Stimulated activated CD8-positive, alpha-beta memory T cell treated with anti-CD3 and anti-CD28 coated beads, Interleukin-4, amount 100 ng/mL, for 1 hour (primary cell): ENCODE measurements at regions not wholly inside any gene's neighbourhood (a gene's known extent, or its start where the extent isn't known, plus 50 kb on each side); places are given as distances from the start of the nearest gene placed in this dataset.
"Not testable (repeated sequence)": the region's sequence is repeated elsewhere in the genome, so short reads cannot be mapped to it uniquely, and the experiment has no call there.

Source experiments
- DNase-seq, 2 donors: peaks; one replicate each; pipeline ENCODE4 v3.0.0-alpha.2; 2020; ENCODE audit warnings: low read depth in 2 of 2, low spot score in 1 of 2

- DNase-seq = no peak
Observed at GRCh38 chr7:67671006-67671548, 674.4 kb downstream of the TYW1 start.

- no peak for DNase-seq
Observed at GRCh38 chr7:67673861-67674260, 677.2 kb downstream of the TYW1 start.

- not testable (repeated sequence) for DNase-seq
Observed at GRCh38 chr7:67674862-67675261, 678.2 kb downstream of the TYW1 start.

- DNase-seq = no peak
Observed at GRCh38 chr7:67675971-67676370, 679.3 kb downstream of the TYW1 start.

- no peak for DNase-seq
Observed at GRCh38 chr7:67678419-67678818, 681.8 kb downstream of the TYW1 start.

- no peak for DNase-seq
Observed at GRCh38 chr7:67683628-67684027, 687.0 kb downstream of the TYW1 start.

- DNase-seq = no peak
Observed at GRCh38 chr7:67690700-67691099, 694.1 kb downstream of the TYW1 start.

GRCh38 chr7:67692425-67692824 lies 695.8 kb downstream of the TYW1 start:
- no peak for DNase-seq

- no peak for DNase-seq
Observed at GRCh38 chr7:67696124-67696523, 699.5 kb downstream of the TYW1 start.

- no peak for DNase-seq
Observed at GRCh38 chr7:67696878-67697277, 700.2 kb downstream of the TYW1 start.

GRCh38 chr7:67698354-67698753 lies 701.7 kb downstream of the TYW1 start:
- no peak for DNase-seq

GRCh38 chr7:67705850-67706249 lies 709.2 kb downstream of the TYW1 start:
- DNase-seq = no peak

- DNase-seq = no peak
Observed at GRCh38 chr7:67711706-67712105, 715.1 kb downstream of the TYW1 start.

GRCh38 chr7:67713451-67714056 lies 716.9 kb downstream of the TYW1 start:
- no peak for DNase-seq

- DNase-seq = no peak
Observed at GRCh38 chr7:67716729-67717128, 720.1 kb downstream of the TYW1 start.

- no peak for DNase-seq
Observed at GRCh38 chr7:67723591-67723990, 727.0 kb downstream of the TYW1 start.

GRCh38 chr7:67724435-67724834 lies 727.8 kb downstream of the TYW1 start:
- no peak for DNase-seq

- no peak for DNase-seq
Observed at GRCh38 chr7:67724955-67725354, 728.3 kb downstream of the TYW1 start.

GRCh38 chr7:67725423-67725822 lies 728.8 kb downstream of the TYW1 start:
- DNase-seq = no peak

GRCh38 chr7:67729771-67730170 lies 733.1 kb downstream of the TYW1 start:
- DNase-seq = no peak

GRCh38 chr7:67731704-67732103 lies 735.1 kb downstream of the TYW1 start:
- no peak for DNase-seq

- DNase-seq = no peak
Observed at GRCh38 chr7:67732898-67733297, 736.3 kb downstream of the TYW1 start.

- no peak for DNase-seq
Observed at GRCh38 chr7:67738145-67738544, 741.5 kb downstream of the TYW1 start.
